ENCODE measurements at regions not wholly inside any gene's neighbourhood (a gene's known extent, or its start where the extent isn't known, plus 50 kb on each side); places are given as distances from the start of the nearest gene placed in this dataset.
A peak's percentile ranks its signal among the peaks of the same experiment; 100 is the strongest.

DNA sequence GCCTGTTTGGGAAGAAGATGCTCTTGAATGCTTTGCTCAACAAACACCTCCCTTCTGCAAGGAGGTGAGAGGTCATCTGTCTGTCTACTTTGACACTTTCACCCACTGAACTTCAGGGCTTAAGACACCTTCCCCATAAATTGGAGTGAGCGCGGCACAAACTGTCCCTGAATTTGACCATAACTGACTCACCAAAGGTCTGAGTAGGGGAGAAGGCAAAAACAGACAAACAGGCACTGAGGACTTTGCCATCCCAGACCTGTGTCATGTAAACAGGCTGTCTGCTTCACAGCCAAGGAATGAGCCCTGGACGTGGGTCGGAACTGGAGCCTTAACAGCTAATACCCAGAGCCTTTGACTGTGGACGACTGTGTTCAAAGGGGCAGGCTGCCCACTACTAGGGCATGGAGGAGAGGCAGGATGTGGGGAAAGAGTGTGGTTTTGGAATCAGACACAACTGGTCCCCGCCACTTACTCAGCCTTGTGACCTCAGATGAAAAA, 320.9 kb upstream of the KLF4 start:
- H3K27ac ChIP-seq = no peak overlapping the region
- ChIA-PET POLR2A (ENCODE audit: low non-redundant PET) (no interaction called here), CTCF (no interaction called here)
- TF ChIP-seq, protein P1, sequence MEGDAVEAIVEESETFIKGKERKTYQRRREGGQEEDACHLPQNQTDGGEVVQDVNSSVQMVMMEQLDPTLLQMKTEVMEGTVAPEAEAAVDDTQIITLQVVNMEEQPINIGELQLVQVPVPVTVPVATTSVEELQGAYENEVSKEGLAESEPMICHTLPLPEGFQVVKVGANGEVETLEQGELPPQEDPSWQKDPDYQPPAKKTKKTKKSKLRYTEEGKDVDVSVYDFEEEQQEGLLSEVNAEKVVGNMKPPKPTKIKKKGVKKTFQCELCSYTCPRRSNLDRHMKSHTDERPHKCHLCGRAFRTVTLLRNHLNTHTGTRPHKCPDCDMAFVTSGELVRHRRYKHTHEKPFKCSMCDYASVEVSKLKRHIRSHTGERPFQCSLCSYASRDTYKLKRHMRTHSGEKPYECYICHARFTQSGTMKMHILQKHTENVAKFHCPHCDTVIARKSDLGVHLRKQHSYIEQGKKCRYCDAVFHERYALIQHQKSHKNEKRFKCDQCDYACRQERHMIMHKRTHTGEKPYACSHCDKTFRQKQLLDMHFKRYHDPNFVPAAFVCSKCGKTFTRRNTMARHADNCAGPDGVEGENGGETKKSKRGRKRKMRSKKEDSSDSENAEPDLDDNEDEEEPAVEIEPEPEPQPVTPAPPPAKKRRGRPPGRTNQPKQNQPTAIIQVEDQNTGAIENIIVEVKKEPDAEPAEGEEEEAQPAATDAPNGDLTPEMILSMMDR (conservative IDR thresholded peaks at IDR 0.05; ENCODE audit: low read depth) = no peak
- no peak for DNase-seq (ENCODE audit: low spot score)

DNA sequence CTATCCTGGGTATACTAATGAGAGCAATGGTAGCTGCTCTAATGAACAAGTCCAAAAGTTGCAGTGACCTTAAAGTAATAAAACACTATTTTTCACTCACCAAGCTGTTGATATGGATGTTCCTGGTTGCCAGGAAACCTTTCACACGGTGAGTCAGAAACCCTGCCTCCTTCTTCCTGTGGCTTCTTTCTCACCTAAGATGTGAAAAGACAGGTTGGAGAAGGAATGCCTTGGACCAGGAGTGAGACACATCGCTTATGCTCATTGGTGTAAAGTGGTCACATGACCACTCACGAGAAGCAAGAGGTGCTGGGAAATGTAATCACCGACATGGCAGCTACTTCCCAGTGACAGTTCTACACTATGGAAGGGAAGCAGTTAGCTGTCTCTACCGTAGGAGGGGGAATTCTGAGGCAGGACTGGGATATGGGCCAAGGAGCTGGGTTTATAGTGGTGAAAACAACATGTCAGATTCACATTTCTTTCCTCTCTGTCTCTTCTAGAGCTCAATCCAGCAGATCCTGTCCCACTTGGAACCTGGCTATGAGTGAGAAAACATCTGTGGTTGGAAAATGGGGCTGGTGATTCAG, 320.4 kb upstream of the KLF4 start:
- H3K27ac ChIP-seq = no peak overlapping the region
- ChIA-PET POLR2A (ENCODE audit: low non-redundant PET) (no interaction called here), CTCF (interaction anchor here (0.7 kb wide), 1 partner anchor 175 kb away, joined by 3 read pairs; no protein-coding TSS in a partner anchor)
- TF ChIP-seq, protein P1 (conservative IDR thresholded peaks at IDR 0.05; ENCODE audit: low read depth) = no peak
- peak; percentile 87 for DNase-seq (ENCODE audit: low spot score)

DNA sequence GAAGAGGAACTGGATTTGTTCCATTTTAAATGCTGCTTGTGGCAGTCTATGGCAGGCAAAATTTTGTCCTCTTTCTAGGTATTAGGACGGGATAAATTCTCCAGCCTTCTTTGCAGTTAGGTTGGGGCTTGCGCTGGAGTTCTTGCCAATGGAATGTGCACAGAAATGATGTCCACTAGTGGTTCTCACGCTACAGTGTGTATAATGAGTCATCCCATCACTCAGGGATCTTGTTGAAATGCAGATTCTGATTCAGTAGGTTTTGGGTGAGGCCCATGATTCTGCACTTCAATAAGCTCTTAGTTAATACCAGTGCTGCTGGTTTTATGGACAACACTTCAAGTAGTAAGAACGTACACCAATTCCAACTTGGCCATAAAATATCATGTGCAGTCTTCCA, 317.6 kb upstream of the KLF4 start:
- TF ChIP-seq, protein P1 (conservative IDR thresholded peaks at IDR 0.05; ENCODE audit: low read depth) = no peak
- POLR2A ChIA-PET (ENCODE audit: low non-redundant PET) = no interaction called here
- no peak for DNase-seq (ENCODE audit: low spot score)
- no peak overlapping the region for H3K27ac ChIP-seq
- CTCF ChIA-PET = interaction anchor here (0.6 kb wide), 1 partner anchor 335 kb away, joined by 3 read pairs; no protein-coding TSS in a partner anchor

DNA sequence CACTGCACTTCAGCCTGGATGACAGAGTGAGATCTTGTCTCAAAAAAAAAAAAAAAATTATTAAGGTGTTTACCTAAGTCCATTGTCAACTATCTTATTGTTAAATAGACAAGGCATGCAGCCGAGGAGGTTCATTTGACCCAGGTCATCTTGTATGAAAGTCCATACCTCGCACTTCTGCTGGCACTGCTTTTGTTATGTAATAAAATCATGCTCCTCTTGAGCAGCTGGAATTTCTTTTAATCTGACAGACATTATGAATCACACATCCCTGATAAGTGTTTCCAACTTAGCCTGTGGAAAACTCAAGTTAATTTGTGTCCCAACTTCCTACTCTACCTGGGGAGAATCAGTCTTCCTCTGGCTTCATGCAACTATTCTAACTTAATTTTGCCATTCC, 315.6 kb upstream of the KLF4 start:
- TF ChIP-seq, protein P1 (conservative IDR thresholded peaks at IDR 0.05; ENCODE audit: low read depth) = no peak
- DNase-seq (ENCODE audit: low spot score) = no peak
- no peak overlapping the region for H3K27ac ChIP-seq
- CTCF ChIA-PET = interaction anchor here (0.6 to 0.7 kb wide), 2 partner anchors 25 to 832 kb away, joined by 4 to 5 read pairs; no protein-coding TSS in a partner anchor
- POLR2A ChIA-PET (ENCODE audit: low non-redundant PET) = no interaction called here

DNA sequence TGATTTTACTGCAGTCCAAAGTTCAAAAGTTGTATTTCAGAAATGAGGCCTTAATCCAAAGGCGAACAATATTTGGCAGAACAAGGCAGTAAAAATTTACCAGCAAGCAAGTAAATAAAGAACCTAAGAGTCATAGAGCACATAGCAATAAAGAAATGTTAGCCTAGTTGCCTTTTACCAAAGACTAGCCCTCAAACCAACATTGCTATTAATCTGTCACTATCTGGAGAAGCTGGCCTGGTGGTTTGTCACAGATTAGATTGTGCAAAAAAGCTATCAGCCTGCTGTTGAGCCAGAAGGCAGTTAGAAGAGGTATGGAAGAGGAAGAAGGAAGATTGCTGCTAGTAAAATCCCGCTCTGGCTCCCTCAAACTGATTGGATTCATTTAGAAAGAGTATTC, 304.7 kb upstream of the KLF4 start:
- TF ChIP-seq, protein P1 (conservative IDR thresholded peaks at IDR 0.05; ENCODE audit: low read depth) = no peak
- ChIA-PET CTCF (interaction anchor here (0.5 to 0.7 kb wide), 2 partner anchors 501 to 1952 kb away, joined by 3 read pairs; no protein-coding TSS in a partner anchor), POLR2A (ENCODE audit: low non-redundant PET) (no interaction called here)
- no peak for DNase-seq (ENCODE audit: low spot score)
- H3K27ac ChIP-seq = no peak overlapping the region

DNA sequence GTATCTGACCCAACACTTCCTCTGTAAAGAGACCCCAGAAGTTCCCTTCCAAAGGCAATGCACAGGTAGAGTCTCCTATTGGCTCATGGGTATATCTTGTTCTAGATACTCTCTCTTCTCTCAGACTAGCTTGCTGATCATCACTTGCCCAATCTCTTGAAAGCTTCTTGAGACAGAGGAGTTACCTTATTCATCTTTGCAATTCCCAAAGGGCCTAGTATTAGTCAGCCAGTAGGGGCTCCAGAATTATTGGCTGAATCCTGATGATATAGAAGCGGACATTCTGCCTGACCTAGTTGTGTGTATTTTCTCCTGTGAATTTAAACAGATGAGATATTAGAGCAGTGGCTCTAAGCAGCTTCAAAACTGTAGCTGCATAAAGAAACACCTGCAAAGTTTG, 304.0 kb upstream of the KLF4 start:
- ChIA-PET CTCF (interaction anchor here (0.7 kb wide), 1 partner anchor 1952 kb away, joined by 3 read pairs; no protein-coding TSS in a partner anchor), POLR2A (ENCODE audit: low non-redundant PET) (no interaction called here)
- TF ChIP-seq, protein P1 (conservative IDR thresholded peaks at IDR 0.05; ENCODE audit: low read depth) = no peak
- DNase-seq (ENCODE audit: low spot score) = no peak
- no peak overlapping the region for H3K27ac ChIP-seq
